Endothelial cell of umbilical vein (primary cell): ENCODE measurements at regions not wholly inside any gene's neighbourhood (a gene's known extent, or its start where the extent isn't known, plus 50 kb on each side); places are given as distances from the start of the nearest gene placed in this dataset.

Experiments
- BruUV-seq: library from RNA; stranded (reverse); fragments of 400-500 nt; replicated peaks from 2 replicates; lab custom pipeline; 2021; lab: Mats Ljungman, UMichigan
- CTCF ChIA-PET: fragments of 300-600, 350-600 bp; sonication (Branson Sonifier 250); formaldehyde crosslinking; loops from one replicate; lab custom pipeline; 2021; ENCODE audit warnings: antibody characterized with exemption, inconsistent platforms; lab: Charles Lee
- POLR2A ChIA-PET: fragments of 300-600, 350-600 bp; sonication (Branson Sonifier 250); formaldehyde crosslinking; loops from one replicate; lab custom pipeline; 2021; ENCODE audit warnings: antibody characterized with exemption, inconsistent platforms; lab: Charles Lee
- DNase-seq: peaks from one replicate; pipeline ENCODE4 v3.0.0-alpha.2; 2011; ENCODE audit warnings: low read depth, low spot score
- FAIRE-seq: peaks from 2 replicates; lab custom pipeline; 2011; peaks lifted over from hg19 to GRCh38; lab: Jason Lieb, UNC
- H2AFZ ChIP-seq: 2 replicates; pipeline ENCODE4 v1.6.0; 2012; ENCODE audit warnings: low read depth, low read length, control low read depth, inconsistent platforms
- H3K27ac ChIP-seq: 2 replicates; pipeline ENCODE4 v1.5.1; 2011; ENCODE audit warnings: low read depth, mild to moderate bottlenecking, control low read depth, low read length, moderate library complexity; ENCODE audit not compliant: insufficient read depth
- H3K27me3 ChIP-seq, 2 experiments: 2 replicates each; pipeline versions ENCODE4 v1.6.0 to v1.6.1; 2011; ENCODE audit warnings: low read length in 2 of 2, mixed read lengths in 1 of 2; ENCODE audit not compliant: control insufficient read depth in 2 of 2, insufficient read depth in 2 of 2
- H3K36me3 ChIP-seq, 2 experiments: 2 replicates in 1 of 2; 3 replicates in 1 of 2; pipeline ENCODE4 v1.5.1; 2011; ENCODE audit warnings: low read length in 2 of 2, mild to moderate bottlenecking in 1 of 2, moderate library complexity in 1 of 2; ENCODE audit not compliant: control insufficient read depth in 2 of 2, insufficient read depth in 2 of 2; ENCODE audit errors: extremely low read depth in 1 of 2
- H3K4me1 ChIP-seq: 3 replicates; pipeline ENCODE4 v1.5.1; 2011; ENCODE audit warnings: mild to moderate bottlenecking, low read length; ENCODE audit not compliant: control insufficient read depth, insufficient read depth; ENCODE audit errors: extremely low read depth
- H3K4me2 ChIP-seq: 2 replicates; pipeline ENCODE4 v1.6.1; 2011; ENCODE audit warnings: low read length, control low read depth, mixed read lengths; ENCODE audit not compliant: insufficient read depth
- H3K4me3 ChIP-seq, 3 experiments: fragments of 200-600 bp in 1 of 3; sonication (generic), shearing (Covaris generic) in 1 of 3; replicated peaks in 1 of 3; 2 replicates each; pipeline ENCODE4 v1.5.1; 2011 to 2016; ENCODE audit warnings: control low read depth in 3 of 3, low read length in 3 of 3, mild to moderate bottlenecking in 2 of 3, inconsistent platforms in 1 of 3, low read depth in 1 of 3, moderate library complexity in 1 of 3; ENCODE audit not compliant: insufficient read depth in 1 of 3
- H3K79me2 ChIP-seq: 2 replicates; pipeline ENCODE4 v1.6.0; 2012; ENCODE audit warnings: low read length, inconsistent platforms; ENCODE audit not compliant: control insufficient read depth, insufficient read depth
- H3K9ac ChIP-seq: replicated peaks from 2 replicates; pipeline ENCODE3; 2011; ENCODE audit warnings: low read length, control low read depth; ENCODE audit not compliant: insufficient read depth; ENCODE audit errors: extremely low read depth
- H3K9me1 ChIP-seq: replicated peaks from 3 replicates; pipeline ENCODE4 v1.6.0; 2011; ENCODE audit warnings: mild to moderate bottlenecking, low read length; ENCODE audit not compliant: control insufficient read depth, insufficient read depth; ENCODE audit errors: extremely low read depth
- H3K9me3 ChIP-seq: replicated peaks from 2 replicates; pipeline ENCODE4 v1.5.1; 2012; ENCODE audit warnings: low read length, inconsistent platforms; ENCODE audit not compliant: control insufficient read depth, insufficient read depth
- H4K20me1 ChIP-seq: replicated peaks from 2 replicates; pipeline ENCODE3; 2011; ENCODE audit warnings: mild to moderate bottlenecking, low read length; ENCODE audit not compliant: control insufficient read depth, insufficient read depth; ENCODE audit errors: extremely low read depth
- EZH2 ChIP-seq: IDR thresholded peaks from 2 replicates; pipeline ENCODE4 v1.6.1; 2012; ENCODE audit warnings: borderline replicate concordance, low read depth, mild to moderate bottlenecking, moderate library complexity, low read length, inconsistent platforms; ENCODE audit not compliant: severe bottlenecking
- FOS ChIP-seq: IDR thresholded peaks from 2 replicates; pipeline ENCODE4 v1.6.1; 2011; ENCODE audit warnings: mild to moderate bottlenecking, low read length, moderate library complexity, borderline replicate concordance; ENCODE audit not compliant: insufficient read depth
- GATA2 ChIP-seq: IDR thresholded peaks from 2 replicates; pipeline ENCODE4 v1.7.0; 2011; ENCODE audit warnings: low read depth, mild to moderate bottlenecking, moderate library complexity, mixed read lengths, low read length; ENCODE audit not compliant: insufficient read length, insufficient read depth
- JUN ChIP-seq: IDR thresholded peaks from 2 replicates; pipeline ENCODE4 v1.6.1; 2011; ENCODE audit warnings: borderline replicate concordance, low read depth; ENCODE audit not compliant: insufficient read length, insufficient read depth
- MYC ChIP-seq: IDR thresholded peaks from one replicate; pipeline ENCODE4 v1.6.1; 2011; ENCODE audit warnings: mild to moderate bottlenecking, low read depth, low read length
- POLR2A ChIP-seq: IDR thresholded peaks from 2 replicates; pipeline ENCODE4 v1.6.1; 2012; ENCODE audit warnings: low read depth, mild to moderate bottlenecking, control low read depth, low read length
- POLR2AphosphoS5 ChIP-seq: IDR thresholded peaks from 2 replicates; pipeline ENCODE4 v1.6.1; 2012; ENCODE audit warnings: low read depth, mild to moderate bottlenecking, control low read depth, low read length, moderate library complexity; ENCODE audit not compliant: insufficient read depth
- dilution Hi-C: fragments of 300-500 bp; cut with MboI; formaldehyde crosslinking; loops from one replicate; pipeline ENCODE4 v1.15.0; 2019; ENCODE audit warnings: low sequenced_read_pairs; ENCODE audit not compliant: extremely low pct_ligation_motif_present
- intact Hi-C: fragments of 100-400 bp; cut with micrococcal nuclease; formaldehyde crosslinking; loops from one replicate; pipeline ENCODE4 v1.10.0; 2022
- TF ChIP-seq, protein P1 (sequence below), 2 donors: IDR thresholded peaks; 1 replicate in 1 of 2; 2 replicates in 1 of 2; pipeline ENCODE4 v1.5.1; 2011; ENCODE audit warnings: low read length in 2 of 2, mild to moderate bottlenecking in 2 of 2, moderate library complexity in 2 of 2, control low read depth in 1 of 2, inconsistent platforms in 1 of 2, low read depth in 1 of 2; ENCODE audit not compliant: insufficient read depth in 1 of 2; ENCODE audit errors: extremely low read depth in 1 of 2
- TF ChIP-seq, protein P2 (sequence below): IDR thresholded peaks from 2 replicates; pipeline ENCODE4 v1.6.1; 2011; ENCODE audit not compliant: insufficient read depth, insufficient read length

DNA sequence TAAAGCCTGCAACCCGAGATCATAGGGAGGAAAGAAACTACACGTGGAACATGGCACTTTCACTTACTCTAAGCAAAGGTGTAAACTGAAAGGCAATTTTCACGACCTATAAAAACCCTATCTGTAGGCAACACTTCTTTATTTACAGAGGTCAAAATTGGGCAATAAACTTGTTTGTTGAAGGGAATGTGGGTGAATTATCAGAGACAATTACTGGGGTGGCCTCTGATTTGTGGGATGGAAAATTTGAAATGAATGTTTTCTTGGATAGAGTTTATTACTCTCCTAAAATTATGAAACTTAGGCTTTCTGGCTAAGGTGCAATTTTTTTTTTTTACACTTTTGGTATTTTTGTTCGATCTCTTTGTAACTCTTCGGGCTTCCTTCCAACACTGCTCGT, 734.1 kb upstream of the TENM3 start:
- H2AFZ ChIP-seq = no peak overlapping the region
- no peak overlapping the region for H3K9ac ChIP-seq
- no TSS peak for BruUV-seq
- H4K20me1 ChIP-seq = no peaks in the 10 kb centered on the region
- H3K36me3 ChIP-seq = no peaks in the 10 kb centered on the region
- H3K27ac ChIP-seq = no peak overlapping the region
- no peak overlapping the region for H3K4me2 ChIP-seq
- H3K4me3 ChIP-seq = no peak overlapping the region
- POLR2A ChIA-PET = no interaction called here
- H3K9me3 ChIP-seq = peaks cover 2% of the 10 kb centered on the region
- no peak for FAIRE-seq
- DNase-seq = no peak
- intact Hi-C loops (no loop called here), dilution Hi-C loops (no loop called here)
- no peak for TF ChIP-seq JUN
- TF ChIP-seq EZH2 = no peak
- no peak for TF ChIP-seq MYC
- no peak for TF ChIP-seq POLR2A
- TF ChIP-seq, protein P1, sequence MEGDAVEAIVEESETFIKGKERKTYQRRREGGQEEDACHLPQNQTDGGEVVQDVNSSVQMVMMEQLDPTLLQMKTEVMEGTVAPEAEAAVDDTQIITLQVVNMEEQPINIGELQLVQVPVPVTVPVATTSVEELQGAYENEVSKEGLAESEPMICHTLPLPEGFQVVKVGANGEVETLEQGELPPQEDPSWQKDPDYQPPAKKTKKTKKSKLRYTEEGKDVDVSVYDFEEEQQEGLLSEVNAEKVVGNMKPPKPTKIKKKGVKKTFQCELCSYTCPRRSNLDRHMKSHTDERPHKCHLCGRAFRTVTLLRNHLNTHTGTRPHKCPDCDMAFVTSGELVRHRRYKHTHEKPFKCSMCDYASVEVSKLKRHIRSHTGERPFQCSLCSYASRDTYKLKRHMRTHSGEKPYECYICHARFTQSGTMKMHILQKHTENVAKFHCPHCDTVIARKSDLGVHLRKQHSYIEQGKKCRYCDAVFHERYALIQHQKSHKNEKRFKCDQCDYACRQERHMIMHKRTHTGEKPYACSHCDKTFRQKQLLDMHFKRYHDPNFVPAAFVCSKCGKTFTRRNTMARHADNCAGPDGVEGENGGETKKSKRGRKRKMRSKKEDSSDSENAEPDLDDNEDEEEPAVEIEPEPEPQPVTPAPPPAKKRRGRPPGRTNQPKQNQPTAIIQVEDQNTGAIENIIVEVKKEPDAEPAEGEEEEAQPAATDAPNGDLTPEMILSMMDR (IDR thresholded peaks at IDR 0.05; ENCODE audit: extremely low read depth in 1 of 2, insufficient read depth in 1 of 2, low read depth in 1 of 2, low read length in 2 of 2) = no peak
- no peak for TF ChIP-seq GATA2
- TF ChIP-seq POLR2AphosphoS5 = no peak
- TF ChIP-seq, protein P2, sequence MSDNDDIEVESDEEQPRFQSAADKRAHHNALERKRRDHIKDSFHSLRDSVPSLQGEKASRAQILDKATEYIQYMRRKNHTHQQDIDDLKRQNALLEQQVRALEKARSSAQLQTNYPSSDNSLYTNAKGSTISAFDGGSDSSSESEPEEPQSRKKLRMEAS = no peak
- TF ChIP-seq FOS = no peak
- CTCF ChIA-PET = no interaction called here
- no peaks in the 10 kb centered on the region for H3K27me3 ChIP-seq
- no peaks in the 10 kb centered on the region for H3K79me2 ChIP-seq
- H3K9me1 ChIP-seq = no peaks in the 10 kb centered on the region
- no peaks in the 10 kb centered on the region for H3K4me1 ChIP-seq
